Mammary epithelial cell (primary cell): ENCODE measurements at regions not wholly inside any gene's neighbourhood (a gene's known extent, or its start where the extent isn't known, plus 50 kb on each side); places are given as distances from the start of the nearest gene placed in this dataset.

Experiments
- CTCF ChIP-seq, 2 donors: IDR thresholded peaks in 1 of 2; conservative IDR thresholded peaks in 1 of 2; 2 replicates each; pipeline ENCODE4 v1.5.1; 2011 to 2012; ENCODE audit warnings: inconsistent platforms in 2 of 2, low read length in 2 of 2, mild to moderate bottlenecking in 2 of 2, control low read depth in 1 of 2, low read depth in 1 of 2; ENCODE audit not compliant: insufficient read depth in 1 of 2; ENCODE audit errors: extremely low read depth in 1 of 2
- EZH2 ChIP-seq: IDR thresholded peaks from 2 replicates; pipeline ENCODE4 v1.6.1; 2012; ENCODE audit warnings: low read length, inconsistent platforms, borderline replicate concordance

DNA sequence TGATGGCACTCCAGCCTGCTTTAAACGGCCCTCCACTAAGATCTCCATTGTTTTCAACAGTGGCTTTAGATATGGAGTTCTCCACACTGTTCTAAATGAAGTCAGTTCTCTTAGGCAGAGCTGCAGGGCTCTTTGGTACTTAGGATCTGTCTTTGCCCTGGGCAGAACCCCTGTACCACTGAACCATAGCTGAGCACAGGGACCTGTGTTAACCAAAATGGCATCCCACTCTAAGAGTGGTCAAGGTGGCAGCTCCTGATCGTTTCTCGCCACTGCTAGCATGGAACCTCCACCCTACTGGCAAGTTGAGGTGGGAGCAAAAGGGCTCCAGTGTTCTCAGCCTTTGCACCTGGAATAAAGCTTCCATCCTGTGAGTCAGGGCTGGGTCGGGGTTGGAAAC lies 186.7 kb downstream of the TM2D1 start:
- TF ChIP-seq CTCF (conservative IDR thresholded peaks at IDR 0.05 in 1 of 2, IDR thresholded peaks at IDR 0.05 in 1 of 2; ENCODE audit: extremely low read depth in 1 of 2, insufficient read depth in 1 of 2, low read depth in 1 of 2, low read length in 2 of 2) = no peak
- TF ChIP-seq EZH2 = no peak
